ENCODE measurements at regions not wholly inside any gene's neighbourhood (a gene's known extent, or its start where the extent isn't known, plus 50 kb on each side); places are given as distances from the start of the nearest gene placed in this dataset.

DNA sequence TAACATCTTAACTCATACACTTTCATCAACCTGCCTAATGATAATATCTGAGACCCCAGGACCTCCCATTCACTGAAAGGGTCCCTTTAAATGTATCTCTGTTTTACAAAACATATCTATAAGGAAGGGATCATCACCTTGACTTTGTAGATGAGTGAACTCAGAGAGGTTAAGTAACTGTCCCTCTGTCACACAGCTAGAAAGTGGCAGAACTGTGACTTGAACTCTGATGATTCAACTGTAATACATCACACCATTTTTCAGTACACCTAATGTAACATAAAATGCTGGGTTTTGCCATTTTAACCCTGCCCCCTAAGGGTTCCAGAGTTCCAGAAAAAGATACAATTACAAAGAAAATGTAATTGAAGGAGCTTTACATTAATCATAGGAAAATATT lies 234.6 kb downstream of the ZEB2 start:
- H3K9me3 ChIP-seq, result no peaks in the 10 kb centered on the region
- H3K27me3 ChIP-seq, result no peaks in the 10 kb centered on the region
- no peaks in the 10 kb centered on the region for H3K36me3 ChIP-seq
- DNase-seq, result no peak
- H3K4me3 ChIP-seq, result no peak overlapping the region
- H3K27ac ChIP-seq, result no peak overlapping the region
- no peaks in the 10 kb centered on the region for H3K4me1 ChIP-seq
- intact Hi-C loops (cut with DNase I; ENCODE audit: low total_unique reads), result no loop called here
- TF ChIP-seq, protein P1, sequence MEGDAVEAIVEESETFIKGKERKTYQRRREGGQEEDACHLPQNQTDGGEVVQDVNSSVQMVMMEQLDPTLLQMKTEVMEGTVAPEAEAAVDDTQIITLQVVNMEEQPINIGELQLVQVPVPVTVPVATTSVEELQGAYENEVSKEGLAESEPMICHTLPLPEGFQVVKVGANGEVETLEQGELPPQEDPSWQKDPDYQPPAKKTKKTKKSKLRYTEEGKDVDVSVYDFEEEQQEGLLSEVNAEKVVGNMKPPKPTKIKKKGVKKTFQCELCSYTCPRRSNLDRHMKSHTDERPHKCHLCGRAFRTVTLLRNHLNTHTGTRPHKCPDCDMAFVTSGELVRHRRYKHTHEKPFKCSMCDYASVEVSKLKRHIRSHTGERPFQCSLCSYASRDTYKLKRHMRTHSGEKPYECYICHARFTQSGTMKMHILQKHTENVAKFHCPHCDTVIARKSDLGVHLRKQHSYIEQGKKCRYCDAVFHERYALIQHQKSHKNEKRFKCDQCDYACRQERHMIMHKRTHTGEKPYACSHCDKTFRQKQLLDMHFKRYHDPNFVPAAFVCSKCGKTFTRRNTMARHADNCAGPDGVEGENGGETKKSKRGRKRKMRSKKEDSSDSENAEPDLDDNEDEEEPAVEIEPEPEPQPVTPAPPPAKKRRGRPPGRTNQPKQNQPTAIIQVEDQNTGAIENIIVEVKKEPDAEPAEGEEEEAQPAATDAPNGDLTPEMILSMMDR (IDR thresholded peaks at IDR 0.05), result no peak
- no peak for TF ChIP-seq POLR2A (IDR thresholded peaks at IDR 0.05)

DNA sequence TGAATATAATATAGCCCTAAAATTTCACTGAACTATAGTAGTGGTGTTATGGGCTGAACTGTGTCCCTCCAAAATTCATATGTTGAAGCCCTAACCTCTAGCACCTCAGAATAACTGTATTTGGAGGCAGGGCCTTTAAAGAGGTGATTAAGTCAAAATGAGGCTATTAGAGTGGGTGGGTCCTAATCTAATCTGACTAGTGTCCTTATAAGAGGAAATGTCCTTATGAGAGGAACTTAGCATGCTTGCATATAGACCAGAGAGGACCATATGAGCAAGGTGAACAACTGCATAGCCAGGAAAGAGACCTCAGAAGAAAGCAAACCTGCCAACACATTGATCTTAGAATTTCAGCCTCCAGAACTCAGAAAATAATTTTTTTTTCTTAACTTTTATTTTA lies 238.4 kb downstream of the ZEB2 start:
- no peak for DNase-seq
- intact Hi-C loops (cut with DNase I; ENCODE audit: low total_unique reads), result no loop called here
- Histone ChIP-seq H3K4me1 (no peaks in the 10 kb centered on the region), H3K36me3 (no peaks in the 10 kb centered on the region), H3K4me3 (no peak overlapping the region), H3K9me3 (no peaks in the 10 kb centered on the region), H3K27me3 (no peaks in the 10 kb centered on the region), H3K27ac (no peak overlapping the region)
- TF ChIP-seq POLR2A (IDR thresholded peaks at IDR 0.05), result no peak
- TF ChIP-seq, protein P1 (IDR thresholded peaks at IDR 0.05), result no peak

DNA sequence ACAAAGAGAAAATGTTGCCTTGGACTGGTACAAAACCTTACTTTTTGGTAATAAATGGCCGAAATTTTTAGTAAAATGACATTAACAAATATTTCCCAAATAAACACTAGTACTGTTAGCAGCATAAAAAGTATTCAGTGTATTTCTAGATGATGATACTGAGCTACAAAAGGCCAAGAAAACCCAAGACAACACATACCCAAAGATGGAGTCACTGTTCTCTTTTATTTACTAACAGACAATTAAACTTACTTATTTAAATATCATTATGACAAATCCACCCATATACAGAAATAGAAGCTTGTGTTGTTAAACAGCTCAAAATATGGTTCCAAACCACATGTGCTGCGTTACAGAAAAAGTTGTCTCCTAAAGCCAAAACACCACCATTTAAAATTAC lies 239.9 kb downstream of the ZEB2 start:
- no peak overlapping the region for H3K4me3 ChIP-seq
- H3K4me1 ChIP-seq, result no peaks in the 10 kb centered on the region
- H3K9me3 ChIP-seq, result no peaks in the 10 kb centered on the region
- no peak for TF ChIP-seq POLR2A (IDR thresholded peaks at IDR 0.05)
- TF ChIP-seq, protein P1 (IDR thresholded peaks at IDR 0.05), result no peak
- intact Hi-C loops (cut with DNase I; ENCODE audit: low total_unique reads), result no loop called here
- DNase-seq, result no peak
- H3K36me3 ChIP-seq, result no peaks in the 10 kb centered on the region
- H3K27me3 ChIP-seq, result no peaks in the 10 kb centered on the region
- H3K27ac ChIP-seq, result no peak overlapping the region

DNA sequence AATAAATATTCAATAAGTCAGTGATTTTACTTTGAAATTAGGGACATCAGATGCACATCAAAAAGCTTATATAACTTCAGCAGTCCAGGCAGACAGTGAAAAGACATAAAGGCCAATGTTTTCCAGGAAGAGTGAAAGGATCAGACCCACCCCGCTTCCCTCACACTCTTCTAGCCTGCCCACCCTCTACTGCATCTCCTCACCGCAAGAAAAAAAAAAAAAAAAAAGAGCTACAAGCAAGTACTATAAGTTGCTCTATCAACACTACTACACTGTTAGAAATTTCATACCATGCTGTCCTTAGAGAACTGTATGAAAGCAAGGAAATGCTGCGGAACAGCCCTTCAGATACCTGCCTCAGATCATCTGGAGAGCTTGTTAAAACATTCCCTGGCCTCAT lies 240.8 kb downstream of the ZEB2 start:
- Histone ChIP-seq H3K4me1 (no peaks in the 10 kb centered on the region), H3K27me3 (no peaks in the 10 kb centered on the region), H3K4me3 (no peak overlapping the region), H3K36me3 (no peaks in the 10 kb centered on the region), H3K27ac (no peak overlapping the region), H3K9me3 (no peaks in the 10 kb centered on the region)
- DNase-seq, result no peak
- intact Hi-C loops (cut with DNase I; ENCODE audit: low total_unique reads), result no loop called here
- no peak for TF ChIP-seq POLR2A (IDR thresholded peaks at IDR 0.05)
- TF ChIP-seq, protein P1 (IDR thresholded peaks at IDR 0.05), result no peak

DNA sequence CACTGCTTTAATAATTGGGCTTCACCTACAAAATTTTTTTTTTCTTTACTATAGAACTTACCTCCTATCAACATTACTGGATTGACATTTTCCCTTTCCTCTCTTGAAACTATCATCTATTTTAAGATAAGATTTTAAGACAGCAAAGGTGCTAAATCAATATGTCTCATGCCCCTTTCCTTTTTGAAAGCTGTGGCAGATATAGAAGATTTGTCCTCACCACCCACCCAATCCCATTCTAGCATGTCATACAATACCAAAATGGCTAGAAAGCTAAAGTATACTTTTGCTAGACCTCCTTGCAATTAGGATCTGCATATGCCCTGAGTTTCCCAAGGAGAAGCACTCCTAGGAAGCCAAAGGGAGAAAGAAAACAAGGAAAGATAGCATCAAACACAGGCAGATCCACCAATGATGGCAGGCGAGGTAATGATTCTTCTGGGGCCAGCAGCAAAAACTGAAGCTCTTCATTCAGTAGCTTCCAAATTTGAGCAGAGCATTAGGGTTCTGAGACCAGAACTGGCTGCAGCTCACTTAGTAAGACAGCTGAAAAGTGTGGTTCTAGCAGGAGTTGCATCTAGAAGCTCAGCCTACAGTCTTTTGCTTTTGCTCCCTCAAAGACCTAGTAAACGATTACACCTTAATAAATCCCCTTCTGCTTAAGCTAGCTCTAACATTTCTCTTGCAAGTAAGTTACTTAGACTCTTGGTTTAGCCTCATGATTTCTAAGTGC lies 242.1 kb downstream of the ZEB2 start:
- DNase-seq, result no peak
- no peaks in the 10 kb centered on the region for H3K36me3 ChIP-seq
- intact Hi-C loops (cut with DNase I; ENCODE audit: low total_unique reads), result no loop called here
- H3K9me3 ChIP-seq, result no peaks in the 10 kb centered on the region
- H3K4me1 ChIP-seq, result no peaks in the 10 kb centered on the region
- H3K27ac ChIP-seq, result no peak overlapping the region
- H3K27me3 ChIP-seq, result no peaks in the 10 kb centered on the region
- no peak overlapping the region for H3K4me3 ChIP-seq
- no peak for TF ChIP-seq POLR2A (IDR thresholded peaks at IDR 0.05)
- TF ChIP-seq, protein P1 (IDR thresholded peaks at IDR 0.05), result no peak

Measured in uterus (tissue), 3 donors.